ENCODE measurements at regions not wholly inside any gene's neighbourhood (a gene's known extent, or its start where the extent isn't known, plus 50 kb on each side); places are given as distances from the start of the nearest gene placed in this dataset.

GRCh38 chr9:13673348-13673747 lies 393.9 kb upstream of the MPDZ start:
- TF ChIP-seq CTCF (conservative IDR thresholded peaks at IDR 0.05; ENCODE audit: low read depth, low read length): no peak
- H3K4me3 ChIP-seq (ENCODE audit: low read depth, low read length): no peak overlapping the region
- DNase-seq (ENCODE audit: low read depth): no peak

GRCh38 chr9:13665418-13666066 lies 386.1 kb upstream of the MPDZ start:
- TF ChIP-seq CTCF (conservative IDR thresholded peaks at IDR 0.05; ENCODE audit: low read depth, low read length): no peak
- H3K4me3 ChIP-seq (ENCODE audit: low read depth, low read length): no peak overlapping the region
- DNase-seq (ENCODE audit: low read depth): peak; percentile 56

- no peak for DNase-seq (ENCODE audit: low read depth)
- TF ChIP-seq CTCF (conservative IDR thresholded peaks at IDR 0.05; ENCODE audit: low read depth, low read length): no peak
Measured at GRCh38 chr9:13661014-13661413, 381.5 kb upstream of the MPDZ start.

DNA sequence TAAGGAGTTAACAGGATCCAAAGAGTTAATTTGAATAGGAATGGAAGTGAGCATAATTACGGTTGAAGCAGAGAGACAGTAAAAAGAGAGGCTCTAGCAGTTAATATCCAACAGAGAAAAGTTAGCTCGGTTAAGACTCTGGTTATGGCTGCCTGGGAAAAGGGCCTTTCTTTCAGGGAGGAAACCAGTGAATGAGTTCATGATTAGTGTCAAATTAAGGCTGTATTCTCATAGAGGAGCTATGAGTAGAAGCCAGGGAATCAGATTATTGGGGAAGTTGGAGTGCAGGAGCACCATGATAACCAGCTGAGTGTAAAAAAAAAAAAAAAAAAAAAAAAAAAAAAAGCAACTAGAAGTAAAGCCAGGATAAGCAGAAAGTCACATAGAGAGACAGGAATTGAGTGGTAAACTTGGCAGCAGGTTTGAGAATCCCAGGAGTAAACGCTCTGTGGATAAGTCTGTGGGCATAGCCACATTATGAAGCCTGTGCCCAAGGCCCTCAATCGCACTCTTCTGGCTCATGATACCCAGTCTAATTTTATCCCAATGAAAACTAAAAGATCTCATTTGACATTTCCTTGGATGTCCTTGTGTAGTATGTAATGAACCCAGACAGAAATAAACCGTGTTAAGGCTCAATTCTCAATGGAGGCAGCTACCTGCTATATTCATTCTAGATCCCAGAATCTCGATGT lies 372.6 kb upstream of the MPDZ start:
- no peak for DNase-seq (ENCODE audit: low read depth)
- no peak for TF ChIP-seq CTCF (conservative IDR thresholded peaks at IDR 0.05; ENCODE audit: low read depth, low read length)
- H3K4me3 ChIP-seq (ENCODE audit: low read depth, low read length): no peak overlapping the region

More at GRCh38 chr9:13661014-13661413, 381.5 kb upstream of the MPDZ start:
- no peak overlapping the region for H3K4me3 ChIP-seq (ENCODE audit: low read depth, low read length)

GRCh38 chr9:13651526-13651925 lies 372.0 kb upstream of the MPDZ start:
- DNase-seq (ENCODE audit: low read depth): no peak
- TF ChIP-seq CTCF (conservative IDR thresholded peaks at IDR 0.05; ENCODE audit: low read depth, low read length): no peak

GRCh38 chr9:13648676-13649075 lies 369.2 kb upstream of the MPDZ start:
- no peak for TF ChIP-seq CTCF (conservative IDR thresholded peaks at IDR 0.05; ENCODE audit: low read depth, low read length)
- no peak overlapping the region for H3K4me3 ChIP-seq (ENCODE audit: low read depth, low read length)
- peak; percentile 13 for DNase-seq (ENCODE audit: low read depth)

More at GRCh38 chr9:13651526-13651925, 372.0 kb upstream of the MPDZ start:
- no peak overlapping the region for H3K4me3 ChIP-seq (ENCODE audit: low read depth, low read length)

- DNase-seq (ENCODE audit: low read depth): no peak
- no peak for TF ChIP-seq CTCF (conservative IDR thresholded peaks at IDR 0.05; ENCODE audit: low read depth, low read length)
- H3K4me3 ChIP-seq (ENCODE audit: low read depth, low read length): no peak overlapping the region
Measured at GRCh38 chr9:13648068-13648467, 368.6 kb upstream of the MPDZ start.

Measured in choroid plexus epithelial cell (primary cell).